ENCODE measurements at regions not wholly inside any gene's neighbourhood (a gene's known extent, or its start where the extent isn't known, plus 50 kb on each side); places are given as distances from the start of the nearest gene placed in this dataset.

- no peaks in the 10 kb centered on the region for H3K9me3 Mint-ChIP-seq
- Histone ChIP-seq H3K27me3 (ENCODE audit: control insufficient read depth, insufficient read depth, low read length, poor library complexity, severe bottlenecking) (no peaks in the 10 kb centered on the region), H3K9me3 (ENCODE audit: control insufficient read depth, low read length) (no peaks in the 10 kb centered on the region), H3K4me3 (ENCODE audit: low read length) (no peak overlapping the region), H3K36me3 (ENCODE audit: control insufficient read depth, insufficient read depth, low read length) (no peaks in the 10 kb centered on the region), H3K27ac (ENCODE audit: low read depth, low read length) (peak overlapping the region; percentile 41), H3K4me1 (ENCODE audit: control insufficient read depth, insufficient read depth, low read length) (peaks cover 12% of the 10 kb centered on the region), H3K9ac (ENCODE audit: extremely low read depth, low read length, poor library complexity, severe bottlenecking) (no peak overlapping the region)
- no peaks in the 10 kb centered on the region for H3K27me3 Mint-ChIP-seq (ENCODE audit: insufficient read depth)
- WGBS, 2 experiments (ENCODE audit: insufficient coverage in 1 of 2, insufficient read length in 1 of 2): 78 to 88% methylated on average over 6 to 13 of the region's 13 CpGs
- TF ChIP-seq, protein P1, sequence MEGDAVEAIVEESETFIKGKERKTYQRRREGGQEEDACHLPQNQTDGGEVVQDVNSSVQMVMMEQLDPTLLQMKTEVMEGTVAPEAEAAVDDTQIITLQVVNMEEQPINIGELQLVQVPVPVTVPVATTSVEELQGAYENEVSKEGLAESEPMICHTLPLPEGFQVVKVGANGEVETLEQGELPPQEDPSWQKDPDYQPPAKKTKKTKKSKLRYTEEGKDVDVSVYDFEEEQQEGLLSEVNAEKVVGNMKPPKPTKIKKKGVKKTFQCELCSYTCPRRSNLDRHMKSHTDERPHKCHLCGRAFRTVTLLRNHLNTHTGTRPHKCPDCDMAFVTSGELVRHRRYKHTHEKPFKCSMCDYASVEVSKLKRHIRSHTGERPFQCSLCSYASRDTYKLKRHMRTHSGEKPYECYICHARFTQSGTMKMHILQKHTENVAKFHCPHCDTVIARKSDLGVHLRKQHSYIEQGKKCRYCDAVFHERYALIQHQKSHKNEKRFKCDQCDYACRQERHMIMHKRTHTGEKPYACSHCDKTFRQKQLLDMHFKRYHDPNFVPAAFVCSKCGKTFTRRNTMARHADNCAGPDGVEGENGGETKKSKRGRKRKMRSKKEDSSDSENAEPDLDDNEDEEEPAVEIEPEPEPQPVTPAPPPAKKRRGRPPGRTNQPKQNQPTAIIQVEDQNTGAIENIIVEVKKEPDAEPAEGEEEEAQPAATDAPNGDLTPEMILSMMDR (conservative IDR thresholded peaks at IDR 0.05): no peak
- no peaks in the 10 kb centered on the region for H3K36me3 Mint-ChIP-seq (ENCODE audit: low read depth)
- H3K27ac Mint-ChIP-seq: no peak overlapping the region
- DNase-seq: no peak
- peaks cover 12% of the 10 kb centered on the region for H3K4me1 Mint-ChIP-seq
- H3K4me3 Mint-ChIP-seq: no peak overlapping the region
These were observed 80.4 kb downstream of the SIK1 start for GRCh38 chr21:43346551-43346950.

- Histone ChIP-seq H3K4me1 (ENCODE audit: control insufficient read depth, insufficient read depth, low read length) (peaks cover 12% of the 10 kb centered on the region), H3K36me3 (ENCODE audit: control insufficient read depth, insufficient read depth, low read length) (no peaks in the 10 kb centered on the region), H3K27me3 (ENCODE audit: control insufficient read depth, insufficient read depth, low read length, poor library complexity, severe bottlenecking) (no peaks in the 10 kb centered on the region), H3K27ac (ENCODE audit: low read depth, low read length) (no peak overlapping the region), H3K9ac (ENCODE audit: extremely low read depth, low read length, poor library complexity, severe bottlenecking) (no peak overlapping the region), H3K4me3 (ENCODE audit: low read length) (no peak overlapping the region), H3K9me3 (ENCODE audit: control insufficient read depth, low read length) (no peaks in the 10 kb centered on the region)
- Mint-ChIP-seq H3K4me1 (peaks cover 12% of the 10 kb centered on the region), H3K27me3 (ENCODE audit: insufficient read depth) (no peaks in the 10 kb centered on the region), H3K36me3 (ENCODE audit: low read depth) (no peaks in the 10 kb centered on the region), H3K27ac (no peak overlapping the region), H3K4me3 (no peak overlapping the region), H3K9me3 (no peaks in the 10 kb centered on the region)
- TF ChIP-seq, protein P1 (conservative IDR thresholded peaks at IDR 0.05): no peak
- no peak for DNase-seq
- 90 to 93% methylated on average over 28 to 29 of the region's 29 CpGs for WGBS, 2 experiments (ENCODE audit: insufficient coverage in 1 of 2, insufficient read length in 1 of 2)
These were observed 81.1 kb downstream of the SIK1 start for GRCh38 chr21:43345746-43346409.

DNA sequence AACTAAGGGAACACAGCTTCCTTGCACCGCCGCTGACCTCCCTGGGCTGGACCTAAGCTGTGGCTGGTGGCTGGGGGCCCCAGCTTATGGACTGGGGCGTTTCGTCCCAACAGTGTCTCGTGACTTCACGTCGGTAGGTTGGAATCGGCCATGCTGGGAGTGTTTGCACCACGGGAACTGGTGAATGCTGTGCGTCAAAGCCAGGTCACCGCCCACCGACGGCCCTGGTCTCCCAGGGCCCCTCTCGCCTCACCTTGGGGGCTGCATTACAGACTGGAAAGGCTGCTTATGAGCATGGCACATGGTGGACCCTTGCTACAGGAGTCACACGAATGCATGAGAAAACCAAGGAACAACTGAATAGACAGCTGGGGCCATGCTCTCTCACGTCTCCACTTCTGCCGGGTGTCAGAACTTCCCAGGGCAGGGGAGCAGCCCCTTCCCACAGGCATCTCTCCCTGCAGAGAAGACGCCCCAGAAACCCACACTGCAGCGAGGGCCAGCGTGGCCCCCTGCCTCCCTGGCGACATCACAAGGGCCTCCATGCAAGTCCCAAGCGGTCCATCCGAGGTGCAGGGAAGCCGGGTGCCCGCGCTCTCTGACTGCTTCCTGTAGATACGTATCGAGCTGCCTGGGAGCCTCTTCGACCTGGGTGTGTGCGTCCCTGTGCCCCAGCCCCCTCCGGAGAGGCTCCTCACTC, 81.7 kb downstream of the SIK1 start:
- no peak for DNase-seq
- TF ChIP-seq, protein P1 (conservative IDR thresholded peaks at IDR 0.05): no peak
- Mint-ChIP-seq H3K4me1 (peaks cover 15% of the 10 kb centered on the region), H3K27me3 (ENCODE audit: insufficient read depth) (no peaks in the 10 kb centered on the region), H3K36me3 (ENCODE audit: low read depth) (no peaks in the 10 kb centered on the region), H3K27ac (no peak overlapping the region), H3K4me3 (no peak overlapping the region), H3K9me3 (no peaks in the 10 kb centered on the region)
- Histone ChIP-seq H3K4me1 (ENCODE audit: control insufficient read depth, insufficient read depth, low read length) (peaks cover 12% of the 10 kb centered on the region), H3K4me3 (ENCODE audit: low read length) (no peak overlapping the region), H3K9me3 (ENCODE audit: control insufficient read depth, low read length) (no peaks in the 10 kb centered on the region), H3K9ac (ENCODE audit: extremely low read depth, low read length, poor library complexity, severe bottlenecking) (no peak overlapping the region), H3K27me3 (ENCODE audit: control insufficient read depth, insufficient read depth, low read length, poor library complexity, severe bottlenecking) (no peaks in the 10 kb centered on the region), H3K36me3 (ENCODE audit: control insufficient read depth, insufficient read depth, low read length) (no peaks in the 10 kb centered on the region), H3K27ac (ENCODE audit: low read depth, low read length) (no peak overlapping the region)
- WGBS, 2 experiments (ENCODE audit: insufficient coverage in 1 of 2, insufficient read length in 1 of 2): 92 to 95% methylated on average over 28 to 31 of the region's 31 CpGs
